HEK293 (cell line): ENCODE measurements at regions not wholly inside any gene's neighbourhood (a gene's known extent, or its start where the extent isn't known, plus 50 kb on each side); places are given as distances from the start of the nearest gene placed in this dataset.

Source experiments
- CTCF ChIA-PET: fragments of 350-600 bp; formaldehyde crosslinking; extraction: SDS; loops from one replicate; lab custom pipeline; 2021; ENCODE audit warnings: antibody characterized with exemption; lab: Yijun Ruan, JAX
- POLR2A ChIA-PET: fragments of 300-600 bp; formaldehyde crosslinking; extraction: SDS; loops from one replicate; lab custom pipeline; 2020; ENCODE audit warnings: antibody characterized with exemption, inconsistent platforms; lab: Yijun Ruan, JAX
- H3K27ac ChIP-seq: fragments of 200-500 bp; sonication (Bioruptor generic); 2 replicates; pipeline ENCODE4 v1.5.1; 2014; ENCODE audit warnings: low read depth, low read length, control low read depth, inconsistent platforms; ENCODE audit errors: extremely low read depth
- H3K36me3 ChIP-seq, 2 experiments: fragments of 200-500 bp in 1 of 2; sonication (Bioruptor generic) in 1 of 2; 1 replicate in 1 of 2; 2 replicates in 1 of 2; pipeline ENCODE4 v1.5.1; 2014 to 2017; ENCODE audit warnings: inconsistent platforms in 2 of 2, low read length in 2 of 2; ENCODE audit not compliant: control insufficient read depth in 2 of 2, insufficient read depth in 1 of 2
- H3K4me1 ChIP-seq: fragments of 200-500 bp; sonication (Bioruptor generic); 2 replicates; pipeline ENCODE4 v1.5.1; 2014; ENCODE audit warnings: mild to moderate bottlenecking, low read length, inconsistent platforms; ENCODE audit not compliant: control insufficient read depth, insufficient read depth
- H3K4me3 ChIP-seq: 2 replicates; pipeline ENCODE4 v1.5.1; 2011; ENCODE audit warnings: low read depth, mild to moderate bottlenecking, control low read depth, low read length, moderate library complexity
- H3K9me3 ChIP-seq: fragments of 200-500 bp; sonication (Bioruptor generic); 2 replicates; pipeline ENCODE4 v1.5.1; 2014; ENCODE audit warnings: low read depth, low read length, inconsistent platforms; ENCODE audit not compliant: control insufficient read depth, insufficient read depth
- GLI4 ChIP-seq: fragments of 450-650 bp; formaldehyde crosslinking; IDR thresholded peaks from 2 replicates; pipeline ENCODE4 v1.5.1; 2016; ENCODE audit warnings: missing biosample characterization, missing genetic modification characterization
- GLIS2 ChIP-seq: fragments of 450-650 bp; formaldehyde crosslinking; IDR thresholded peaks from 2 replicates; pipeline ENCODE4 v1.5.1; 2016; ENCODE audit warnings: missing biosample characterization, missing genetic modification characterization
- MZF1 ChIP-seq: fragments of 450-650 bp; formaldehyde crosslinking; IDR thresholded peaks from 2 replicates; pipeline ENCODE4 v1.5.1; 2017; ENCODE audit warnings: missing biosample characterization, missing genetic modification characterization, borderline replicate concordance
- ZFP41 ChIP-seq: fragments of 450-650 bp; formaldehyde crosslinking; IDR thresholded peaks from 2 replicates; pipeline ENCODE4 v1.5.1; 2016; ENCODE audit warnings: missing biosample characterization, missing genetic modification characterization, borderline replicate concordance
- ZNF157 ChIP-seq: fragments of 450-650 bp; formaldehyde crosslinking; IDR thresholded peaks from 2 replicates; pipeline ENCODE4 v1.5.1; 2016; ENCODE audit warnings: missing biosample characterization, missing genetic modification characterization
- ZNF174 ChIP-seq: fragments of 450-650 bp; formaldehyde crosslinking; IDR thresholded peaks from 2 replicates; pipeline ENCODE4 v1.5.0; 2017; ENCODE audit warnings: missing biosample characterization, mild to moderate bottlenecking, missing genetic modification characterization
- ZNF266 ChIP-seq: fragments of 450-650 bp; formaldehyde crosslinking; IDR thresholded peaks from 2 replicates; pipeline ENCODE4 v1.5.1; 2016; ENCODE audit warnings: missing biosample characterization, missing genetic modification characterization, low read depth
- ZNF292 ChIP-seq: fragments of 450-650 bp; formaldehyde crosslinking; IDR thresholded peaks from 2 replicates; pipeline ENCODE4 v1.5.1; 2016; ENCODE audit warnings: low read depth, missing biosample characterization, missing genetic modification characterization, borderline replicate concordance
- ZNF311 ChIP-seq: fragments of 450-650 bp; formaldehyde crosslinking; IDR thresholded peaks from 2 replicates; pipeline ENCODE4 v1.5.1; 2017; ENCODE audit warnings: missing biosample characterization, missing genetic modification characterization, borderline replicate concordance
- ZNF350 ChIP-seq: fragments of 450-650 bp; formaldehyde crosslinking; IDR thresholded peaks from 2 replicates; pipeline ENCODE4 v1.5.0; 2017; ENCODE audit warnings: missing biosample characterization, mild to moderate bottlenecking, missing genetic modification characterization
- ZNF354C ChIP-seq: fragments of 450-650 bp; formaldehyde crosslinking; IDR thresholded peaks from 2 replicates; pipeline ENCODE4 v1.5.1; 2016; ENCODE audit warnings: missing biosample characterization, missing genetic modification characterization, low read depth, borderline replicate concordance
- ZNF391 ChIP-seq: fragments of 450-650 bp; formaldehyde crosslinking; IDR thresholded peaks from 2 replicates; pipeline ENCODE4 v1.5.1; 2016; ENCODE audit warnings: low read depth, missing biosample characterization, missing genetic modification characterization, borderline replicate concordance
- ZNF521 ChIP-seq: fragments of 450-650 bp; formaldehyde crosslinking; IDR thresholded peaks from 2 replicates; pipeline ENCODE4 v1.5.1; 2017; ENCODE audit warnings: missing biosample characterization, mild to moderate bottlenecking, missing genetic modification characterization
- ZNF571 ChIP-seq: fragments of 450-650 bp; formaldehyde crosslinking; IDR thresholded peaks from 2 replicates; pipeline ENCODE4 v1.5.0; 2017; ENCODE audit warnings: missing biosample characterization, missing genetic modification characterization
- ZNF629 ChIP-seq: fragments of 450-650 bp; formaldehyde crosslinking; IDR thresholded peaks from 2 replicates; pipeline ENCODE4 v1.5.1; 2017; ENCODE audit warnings: missing biosample characterization, missing genetic modification characterization
- ZNF645 ChIP-seq: fragments of 450-650 bp; formaldehyde crosslinking; IDR thresholded peaks from 2 replicates; pipeline ENCODE4; 2016; ENCODE audit warnings: missing biosample characterization, missing genetic modification characterization
- ZNF677 ChIP-seq: fragments of 450-650 bp; IDR thresholded peaks from 2 replicates; pipeline ENCODE4 v1.5.0; 2018; ENCODE audit warnings: missing biosample characterization, mild to moderate bottlenecking, missing genetic modification characterization, moderate library complexity
- ZNF791 ChIP-seq: fragments of 450-650 bp; formaldehyde crosslinking; IDR thresholded peaks from 2 replicates; pipeline ENCODE4 v1.5.1; 2016; ENCODE audit warnings: missing biosample characterization, missing genetic modification characterization
- ZNF792 ChIP-seq: fragments of 450-650 bp; formaldehyde crosslinking; IDR thresholded peaks from 2 replicates; pipeline ENCODE4 v1.5.1; 2016; ENCODE audit warnings: missing biosample characterization, missing genetic modification characterization
- ZSCAN16 ChIP-seq: fragments of 450-650 bp; formaldehyde crosslinking; IDR thresholded peaks from 2 replicates; pipeline ENCODE4 v1.5.1; 2016; ENCODE audit warnings: missing biosample characterization, missing genetic modification characterization
- TF ChIP-seq, protein P1 (sequence below): fragments of 450-650 bp; formaldehyde crosslinking; IDR thresholded peaks from 2 replicates; pipeline ENCODE4 v1.5.1; 2017; ENCODE audit warnings: missing biosample characterization, missing genetic modification characterization
- TF ChIP-seq, protein P2 (sequence below): fragments of 450-650 bp; formaldehyde crosslinking; conservative IDR thresholded peaks from 2 replicates; pipeline ENCODE4 v1.5.1; 2016; ENCODE audit warnings: low read depth, missing biosample characterization, missing genetic modification characterization
- TF ChIP-seq, protein P3 (sequence below): fragments of 450-650 bp; formaldehyde crosslinking; IDR thresholded peaks from 2 replicates; pipeline ENCODE4 v1.5.1; 2016; ENCODE audit warnings: missing biosample characterization, missing genetic modification characterization
- TF ChIP-seq, protein P4 (sequence below): fragments of 450-650 bp; formaldehyde crosslinking; IDR thresholded peaks from 2 replicates; pipeline ENCODE4 v1.5.1; 2016; ENCODE audit warnings: missing biosample characterization, missing genetic modification characterization

GRCh38 chr13:85332615-85333014 lies 466.6 kb downstream of the SLITRK6 start (continued):
- TF ChIP-seq, protein P1, sequence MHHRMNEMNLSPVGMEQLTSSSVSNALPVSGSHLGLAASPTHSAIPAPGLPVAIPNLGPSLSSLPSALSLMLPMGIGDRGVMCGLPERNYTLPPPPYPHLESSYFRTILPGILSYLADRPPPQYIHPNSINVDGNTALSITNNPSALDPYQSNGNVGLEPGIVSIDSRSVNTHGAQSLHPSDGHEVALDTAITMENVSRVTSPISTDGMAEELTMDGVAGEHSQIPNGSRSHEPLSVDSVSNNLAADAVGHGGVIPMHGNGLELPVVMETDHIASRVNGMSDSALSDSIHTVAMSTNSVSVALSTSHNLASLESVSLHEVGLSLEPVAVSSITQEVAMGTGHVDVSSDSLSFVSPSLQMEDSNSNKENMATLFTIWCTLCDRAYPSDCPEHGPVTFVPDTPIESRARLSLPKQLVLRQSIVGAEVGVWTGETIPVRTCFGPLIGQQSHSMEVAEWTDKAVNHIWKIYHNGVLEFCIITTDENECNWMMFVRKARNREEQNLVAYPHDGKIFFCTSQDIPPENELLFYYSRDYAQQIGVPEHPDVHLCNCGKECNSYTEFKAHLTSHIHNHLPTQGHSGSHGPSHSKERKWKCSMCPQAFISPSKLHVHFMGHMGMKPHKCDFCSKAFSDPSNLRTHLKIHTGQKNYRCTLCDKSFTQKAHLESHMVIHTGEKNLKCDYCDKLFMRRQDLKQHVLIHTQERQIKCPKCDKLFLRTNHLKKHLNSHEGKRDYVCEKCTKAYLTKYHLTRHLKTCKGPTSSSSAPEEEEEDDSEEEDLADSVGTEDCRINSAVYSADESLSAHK (tag by site-specific recombination), result no peak
- no peak for TF ChIP-seq GLI4 (tag by site-specific recombination)
- no peak for TF ChIP-seq MZF1 (tag by site-specific recombination)
- no peak for TF ChIP-seq ZNF629 (tag by site-specific recombination)

DNA sequence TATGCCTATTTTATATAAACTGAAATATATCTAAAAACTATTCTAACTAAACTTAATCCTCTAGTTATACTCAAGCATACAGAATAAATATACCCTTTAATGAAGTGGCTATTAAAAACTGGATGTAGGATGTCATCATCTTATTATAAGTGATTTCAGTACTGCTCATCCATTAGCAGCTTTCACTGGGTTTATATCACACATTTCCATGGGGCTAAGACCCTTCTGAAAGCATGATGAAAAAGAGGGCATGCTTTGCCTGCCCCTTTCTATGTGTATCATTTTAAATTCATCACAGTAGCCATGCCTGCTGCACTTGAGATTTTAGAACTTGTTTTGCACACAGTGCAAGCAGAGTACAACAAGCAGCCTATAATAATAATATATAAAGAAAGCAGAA lies 477.5 kb downstream of the SLITRK6 start:
- Histone ChIP-seq H3K27ac (no peak overlapping the region), H3K4me1 (no peaks in the 10 kb centered on the region), H3K9me3 (no peaks in the 10 kb centered on the region), H3K36me3 (no peaks in the 10 kb centered on the region), H3K4me3 (no peak overlapping the region)
- TF ChIP-seq ZFP41 (tag by site-specific recombination) (no peak), ZNF677 (tag by site-specific recombination) (no peak), ZNF791 (no peak), ZNF350 (no peak), ZNF521 (tag by site-specific recombination) (no peak), ZNF792 (no peak), ZNF266 (tag by site-specific recombination) (no peak), ZNF571 (tag by site-specific recombination) (no peak), ZNF645 (tag by site-specific recombination) (no peak), ZNF174 (tag by site-specific recombination) (no peak), ZSCAN16 (no peak), ZNF157 (no peak), ZNF311 (tag by site-specific recombination) (no peak), GLIS2 (no peak), ZNF292 (tag by site-specific recombination) (no peak), ZNF354C (no peak), ZNF391 (no peak)
- TF ChIP-seq, protein P2, sequence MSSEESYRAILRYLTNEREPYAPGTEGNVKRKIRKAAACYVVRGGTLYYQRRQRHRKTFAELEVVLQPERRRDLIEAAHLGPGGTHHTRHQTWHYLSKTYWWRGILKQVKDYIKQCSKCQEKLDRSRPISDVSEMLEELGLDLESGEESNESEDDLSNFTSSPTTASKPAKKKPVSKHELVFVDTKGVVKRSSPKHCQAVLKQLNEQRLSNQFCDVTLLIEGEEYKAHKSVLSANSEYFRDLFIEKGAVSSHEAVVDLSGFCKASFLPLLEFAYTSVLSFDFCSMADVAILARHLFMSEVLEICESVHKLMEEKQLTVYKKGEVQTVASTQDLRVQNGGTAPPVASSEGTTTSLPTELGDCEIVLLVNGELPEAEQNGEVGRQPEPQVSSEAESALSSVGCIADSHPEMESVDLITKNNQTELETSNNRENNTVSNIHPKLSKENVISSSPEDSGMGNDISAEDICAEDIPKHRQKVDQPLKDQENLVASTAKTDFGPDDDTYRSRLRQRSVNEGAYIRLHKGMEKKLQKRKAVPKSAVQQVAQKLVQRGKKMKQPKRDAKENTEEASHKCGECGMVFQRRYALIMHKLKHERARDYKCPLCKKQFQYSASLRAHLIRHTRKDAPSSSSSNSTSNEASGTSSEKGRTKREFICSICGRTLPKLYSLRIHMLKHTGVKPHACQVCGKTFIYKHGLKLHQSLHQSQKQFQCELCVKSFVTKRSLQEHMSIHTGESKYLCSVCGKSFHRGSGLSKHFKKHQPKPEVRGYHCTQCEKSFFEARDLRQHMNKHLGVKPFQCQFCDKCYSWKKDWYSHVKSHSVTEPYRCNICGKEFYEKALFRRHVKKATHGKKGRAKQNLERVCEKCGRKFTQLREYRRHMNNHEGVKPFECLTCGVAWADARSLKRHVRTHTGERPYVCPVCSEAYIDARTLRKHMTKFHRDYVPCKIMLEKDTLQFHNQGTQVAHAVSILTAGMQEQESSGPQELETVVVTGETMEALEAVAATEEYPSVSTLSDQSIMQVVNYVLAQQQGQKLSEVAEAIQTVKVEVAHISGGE (tag by site-specific recombination), result no peak
- TF ChIP-seq, protein P3, sequence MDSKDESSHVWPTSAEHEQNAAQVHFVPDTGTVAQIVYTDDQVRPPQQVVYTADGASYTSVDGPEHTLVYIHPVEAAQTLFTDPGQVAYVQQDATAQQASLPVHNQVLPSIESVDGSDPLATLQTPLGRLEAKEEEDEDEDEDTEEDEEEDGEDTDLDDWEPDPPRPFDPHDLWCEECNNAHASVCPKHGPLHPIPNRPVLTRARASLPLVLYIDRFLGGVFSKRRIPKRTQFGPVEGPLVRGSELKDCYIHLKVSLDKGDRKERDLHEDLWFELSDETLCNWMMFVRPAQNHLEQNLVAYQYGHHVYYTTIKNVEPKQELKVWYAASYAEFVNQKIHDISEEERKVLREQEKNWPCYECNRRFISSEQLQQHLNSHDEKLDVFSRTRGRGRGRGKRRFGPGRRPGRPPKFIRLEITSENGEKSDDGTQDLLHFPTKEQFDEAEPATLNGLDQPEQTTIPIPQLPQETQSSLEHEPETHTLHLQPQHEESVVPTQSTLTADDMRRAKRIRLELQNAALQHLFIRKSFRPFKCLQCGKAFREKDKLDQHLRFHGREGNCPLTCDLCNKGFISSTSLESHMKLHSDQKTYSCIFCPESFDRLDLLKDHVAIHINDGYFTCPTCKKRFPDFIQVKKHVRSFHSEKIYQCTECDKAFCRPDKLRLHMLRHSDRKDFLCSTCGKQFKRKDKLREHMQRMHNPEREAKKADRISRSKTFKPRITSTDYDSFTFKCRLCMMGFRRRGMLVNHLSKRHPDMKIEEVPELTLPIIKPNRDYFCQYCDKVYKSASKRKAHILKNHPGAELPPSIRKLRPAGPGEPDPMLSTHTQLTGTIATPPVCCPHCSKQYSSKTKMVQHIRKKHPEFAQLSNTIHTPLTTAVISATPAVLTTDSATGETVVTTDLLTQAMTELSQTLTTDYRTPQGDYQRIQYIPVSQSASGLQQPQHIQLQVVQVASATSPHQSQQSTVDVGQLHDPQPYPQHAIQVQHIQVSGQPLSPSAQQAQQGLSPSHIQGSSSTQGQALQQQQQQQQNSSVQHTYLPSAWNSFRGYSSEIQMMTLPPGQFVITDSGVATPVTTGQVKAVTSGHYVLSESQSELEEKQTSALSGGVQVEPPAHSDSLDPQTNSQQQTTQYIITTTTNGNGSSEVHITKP, result no peak
- TF ChIP-seq, protein P4, sequence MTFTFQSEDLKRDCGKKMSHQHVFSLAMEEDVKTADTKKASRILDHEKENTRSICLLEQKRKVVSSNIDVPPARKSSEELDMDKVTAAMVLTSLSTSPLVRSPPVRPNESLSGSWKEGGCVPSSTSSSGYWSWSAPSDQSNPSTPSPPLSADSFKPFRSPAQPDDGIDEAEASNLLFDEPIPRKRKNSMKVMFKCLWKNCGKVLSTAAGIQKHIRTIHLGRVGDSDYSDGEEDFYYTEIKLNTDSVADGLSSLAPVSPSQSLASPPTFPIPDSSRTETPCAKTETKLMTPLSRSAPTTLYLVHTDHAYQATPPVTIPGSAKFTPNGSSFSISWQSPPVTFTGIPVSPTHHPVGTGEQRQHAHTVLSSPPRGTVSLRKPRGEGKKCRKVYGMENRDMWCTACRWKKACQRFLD (tag by site-specific recombination), result no peak
- ChIA-PET CTCF (no interaction called here), POLR2A (no interaction called here)
